Natural killer cell (primary cell): ENCODE measurements at regions not wholly inside any gene's neighbourhood (a gene's known extent, or its start where the extent isn't known, plus 50 kb on each side); places are given as distances from the start of the nearest gene placed in this dataset.

Experiments
- ATAC-seq, 3 donors: fragments of 150-1000 bp in 2 of 3; fragments of 200-7000 bp in 1 of 3; cut with Tn5 transposase; 1 replicate in 1 of 3; 2 replicates in 2 of 3; pipeline ENCODE4 v1.10.0; 2021; ENCODE audit warnings: mild to moderate bottlenecking in 2 of 3, moderate library complexity in 2 of 3
- DNase-seq, 2 donors: peaks; one replicate each; pipeline versions ENCODE4 v3.0.0 to v3.0.0-alpha.2; 2013 to 2021; ENCODE audit warnings: mixed read lengths in 1 of 2
- H3K27ac ChIP-seq: one replicate; pipeline ENCODE4 v1.5.1; 2013; ENCODE audit warnings: mild to moderate bottlenecking, low read length
- H3K27me3 ChIP-seq: one replicate; pipeline ENCODE4 v1.6.1; 2013; ENCODE audit warnings: low read length; ENCODE audit not compliant: control insufficient read depth, insufficient read depth
- H3K36me3 ChIP-seq: one replicate; pipeline ENCODE4 v1.6.1; 2013; ENCODE audit warnings: low read length; ENCODE audit not compliant: control insufficient read depth, insufficient read depth
- H3K4me1 ChIP-seq: one replicate; pipeline ENCODE4 v1.6.1; 2013; ENCODE audit warnings: low read length; ENCODE audit not compliant: control insufficient read depth, insufficient read depth
- H3K4me3 ChIP-seq: one replicate; pipeline ENCODE4 v1.5.1; 2013; ENCODE audit warnings: low read length
- H3K9me3 ChIP-seq: one replicate; pipeline ENCODE4 v1.6.1; 2013; ENCODE audit warnings: low read length; ENCODE audit not compliant: control insufficient read depth, insufficient read depth
- H3K27ac Mint-ChIP-seq, 2 donors: one replicate each; pipeline ENCODE4 v1.8.0; 2022; ENCODE audit warnings: mild to moderate bottlenecking in 2 of 2, mixed read lengths in 2 of 2, moderate library complexity in 1 of 2
- H3K27me3 Mint-ChIP-seq, 2 donors: one replicate each; pipeline ENCODE4 v1.8.0; 2022; ENCODE audit warnings: low read depth in 2 of 2, mixed read lengths in 2 of 2
- H3K36me3 Mint-ChIP-seq: one replicate; pipeline ENCODE4 v1.8.0; 2022; ENCODE audit warnings: mixed read lengths
- H3K4me1 Mint-ChIP-seq, 2 donors: one replicate each; pipeline ENCODE4 v1.8.0; 2022; ENCODE audit warnings: mixed read lengths in 2 of 2
- H3K4me3 Mint-ChIP-seq: one replicate; pipeline ENCODE4 v1.8.0; 2022; ENCODE audit warnings: mild to moderate bottlenecking, moderate library complexity, mixed read lengths
- H3K9me3 Mint-ChIP-seq, 2 donors: one replicate each; pipeline ENCODE4 v1.8.0; 2022; ENCODE audit warnings: mixed read lengths in 2 of 2
- CTCF ChIP-seq: fragments of 200-600 bp; IDR thresholded peaks from one replicate; pipeline ENCODE4 v1.8.0; 2022; ENCODE audit warnings: antibody characterized with exemption
- WGBS: methylation state at CpG from one replicate; pipeline ENCODE4 v1.1.7; 2013; ENCODE audit warnings: missing lambda C conversion rate; ENCODE audit not compliant: insufficient coverage; 5-methylcytosine and 5-hydroxymethylcytosine counted together
- intact Hi-C: fragments of 100-400 bp; cut with micrococcal nuclease; formaldehyde crosslinking; loops from one replicate; pipeline ENCODE4 v1.14.2; 2022

GRCh38 chr2:102910724-102911123 is 148.9 kb downstream of the TMEM182 start:
- ATAC-seq (no peak), DNase-seq (no peak)
- H3K27me3 ChIP-seq, result no peaks in the 10 kb centered on the region
- no peaks in the 10 kb centered on the region for H3K4me1 ChIP-seq
- no peaks in the 10 kb centered on the region for H3K36me3 Mint-ChIP-seq
- H3K9me3 Mint-ChIP-seq, result peaks cover 0 to 2% of the 10 kb centered on the region in 2 donors
- no peak overlapping the region for H3K27ac Mint-ChIP-seq
- H3K27ac ChIP-seq, result no peak overlapping the region
- 88% methylated on average over 5 of the region's 6 CpGs for WGBS
- no peak overlapping the region for H3K4me3 Mint-ChIP-seq
- peaks cover 0 to 4% of the 10 kb centered on the region in 2 donors for H3K27me3 Mint-ChIP-seq
- H3K4me3 ChIP-seq, result no peak overlapping the region
- intact Hi-C loops, result no loop called here
- TF ChIP-seq CTCF, result no peak
- no peaks in the 10 kb centered on the region for H3K9me3 ChIP-seq
- no peaks in the 10 kb centered on the region for H3K36me3 ChIP-seq
- no peaks in the 10 kb centered on the region for H3K4me1 Mint-ChIP-seq

- Histone ChIP-seq H3K36me3 (no peaks in the 10 kb centered on the region), H3K27me3 (no peaks in the 10 kb centered on the region), H3K4me3 (no peak overlapping the region), H3K4me1 (no peaks in the 10 kb centered on the region), H3K9me3 (peaks cover 8% of the 10 kb centered on the region), H3K27ac (no peak overlapping the region)
- intact Hi-C loops, result no loop called here
- Mint-ChIP-seq H3K27ac (no peak overlapping the region), H3K36me3 (no peaks in the 10 kb centered on the region), H3K4me3 (no peak overlapping the region), H3K4me1 (no peaks in the 10 kb centered on the region), H3K9me3 (peaks cover 0 to 10% of the 10 kb centered on the region in 2 donors), H3K27me3 (no peaks in the 10 kb centered on the region)
- no peak for DNase-seq
- TF ChIP-seq CTCF, result no peak
- no peak for ATAC-seq
- 100% methylated on average over 1 of the region's 2 CpGs for WGBS
These were observed 153.3 kb downstream of the TMEM182 start for GRCh38 chr2:102915128-102915527.

- no peak overlapping the region for H3K27ac Mint-ChIP-seq
- H3K4me3 ChIP-seq, result no peak overlapping the region
- no peak for DNase-seq
- WGBS, result 73% methylated on average over 4 of the region's 4 CpGs
- intact Hi-C loops, result no loop called here
- H3K27ac ChIP-seq, result no peak overlapping the region
- H3K4me3 Mint-ChIP-seq, result no peak overlapping the region
- H3K27me3 Mint-ChIP-seq, result no peaks in the 10 kb centered on the region
- no peaks in the 10 kb centered on the region for H3K36me3 Mint-ChIP-seq
- H3K36me3 ChIP-seq, result no peaks in the 10 kb centered on the region
- no peak for TF ChIP-seq CTCF
- H3K9me3 Mint-ChIP-seq, result peaks cover 0 to 5% of the 10 kb centered on the region in 2 donors
- no peaks in the 10 kb centered on the region for H3K4me1 Mint-ChIP-seq
- no peaks in the 10 kb centered on the region for H3K4me1 ChIP-seq
- ATAC-seq, result no peak
- H3K27me3 ChIP-seq, result no peaks in the 10 kb centered on the region
- H3K9me3 ChIP-seq, result no peaks in the 10 kb centered on the region
These were observed 160.5 kb downstream of the TMEM182 start for GRCh38 chr2:102922321-102922720.

GRCh38 chr2:102925003-102925402 is 163.2 kb downstream of the TMEM182 start:
- H3K36me3 Mint-ChIP-seq, result no peaks in the 10 kb centered on the region
- H3K27ac Mint-ChIP-seq, result no peak overlapping the region
- Histone ChIP-seq H3K27ac (no peak overlapping the region), H3K4me1 (no peaks in the 10 kb centered on the region), H3K27me3 (no peaks in the 10 kb centered on the region), H3K36me3 (no peaks in the 10 kb centered on the region), H3K4me3 (no peak overlapping the region), H3K9me3 (no peaks in the 10 kb centered on the region)
- H3K4me3 Mint-ChIP-seq, result no peak overlapping the region
- DNase-seq (no peak), ATAC-seq (no peak)
- no peaks in the 10 kb centered on the region for H3K4me1 Mint-ChIP-seq
- 94% methylated on average over 6 of the region's 7 CpGs for WGBS
- no peaks in the 10 kb centered on the region for H3K9me3 Mint-ChIP-seq
- intact Hi-C loops, result no loop called here
- no peaks in the 10 kb centered on the region for H3K27me3 Mint-ChIP-seq
- no peak for TF ChIP-seq CTCF
